OCI-LY7 (cell line): ENCODE measurements at regions not wholly inside any gene's neighbourhood (a gene's known extent, or its start where the extent isn't known, plus 50 kb on each side); places are given as distances from the start of the nearest gene placed in this dataset.

Experiments used
- BruUV-seq: library from RNA; stranded (reverse); fragments of 400-500 nt; replicated peaks from 2 replicates; lab custom pipeline; 2021; lab: Mats Ljungman, UMichigan
- CTCF ChIA-PET: fragments of 300-600 bp; sonication (Branson Sonifier 250); formaldehyde crosslinking; loops from one replicate; lab custom pipeline; 2022; ENCODE audit warnings: antibody characterized with exemption; ENCODE audit not compliant: unreplicated experiment; lab: Charles Lee
- POLR2A ChIA-PET: fragments of 300-600 bp; sonication (Branson Sonifier 250); formaldehyde crosslinking; loops from one replicate; lab custom pipeline; 2022; ENCODE audit warnings: antibody characterized with exemption; lab: Charles Lee
- DNase-seq: peaks from one replicate; pipeline ENCODE4 v3.0.0-alpha.2; 2015; ENCODE audit warnings: low spot score
- H2AFZ ChIP-seq: fragments of 200-600 bp; sonication (generic), shearing (Covaris generic); 2 replicates; pipeline ENCODE4 v1.6.1; 2014; ENCODE audit warnings: mild to moderate bottlenecking, antibody characterized with exemption, low read length, moderate library complexity
- H3K27ac ChIP-seq: fragments of 200-600 bp; sonication (generic); 2 replicates; pipeline ENCODE4 v1.5.1; 2014; ENCODE audit warnings: mixed run types, low read depth, mild to moderate bottlenecking, moderate library complexity, low read length, inconsistent platforms; ENCODE audit not compliant: poor library complexity, severe bottlenecking
- H3K36me3 ChIP-seq: fragments of 200-600 bp; sonication (generic); 2 replicates; pipeline ENCODE4 v1.6.1; 2014; ENCODE audit warnings: mild to moderate bottlenecking, antibody characterized with exemption, low read length, moderate library complexity, mixed read lengths; ENCODE audit not compliant: insufficient read depth
- H3K4me1 ChIP-seq: fragments of 200-600 bp; sonication (generic); 2 replicates; pipeline ENCODE4 v1.5.1; 2014; ENCODE audit warnings: mild to moderate bottlenecking, low read length; ENCODE audit not compliant: insufficient read depth, poor library complexity, severe bottlenecking
- H3K4me2 ChIP-seq: fragments of 200-600 bp; sonication (generic); 2 replicates; pipeline ENCODE4 v1.6.1; 2014; ENCODE audit warnings: mild to moderate bottlenecking, low read length
- H3K4me3 ChIP-seq: fragments of 200-600 bp; sonication (generic); 2 replicates; pipeline ENCODE4 v1.5.1; 2014; ENCODE audit warnings: mild to moderate bottlenecking, low read depth, low read length; ENCODE audit not compliant: poor library complexity, severe bottlenecking
- H3K79me2 ChIP-seq: fragments of 200-600 bp; sonication (generic); 2 replicates; pipeline ENCODE4 v1.6.1; 2016; ENCODE audit warnings: low read depth, mild to moderate bottlenecking, low read length, moderate library complexity, mixed read lengths; ENCODE audit not compliant: insufficient read depth
- H3K9me2 ChIP-seq: fragments of 200-600 bp; sonication (generic); 2 replicates; pipeline ENCODE4 v1.6.1; 2016; ENCODE audit warnings: mild to moderate bottlenecking, low read length, mixed read lengths; ENCODE audit not compliant: insufficient read depth
- H3K9me3 ChIP-seq: fragments of 200-600 bp; sonication (generic); 2 replicates; pipeline ENCODE4 v1.6.1; 2014; ENCODE audit warnings: mild to moderate bottlenecking, mixed run types, low read length, mixed read lengths
- H4K20me1 ChIP-seq: fragments of 200-600 bp; sonication (generic); 2 replicates; pipeline ENCODE4 v1.6.1; 2014; ENCODE audit warnings: mild to moderate bottlenecking, antibody characterized with exemption, low read length, moderate library complexity, mixed read lengths; ENCODE audit not compliant: insufficient read depth
- EZH2phosphoT487 ChIP-seq: fragments of 200-600 bp; sonication (generic); IDR thresholded peaks from 2 replicates; pipeline ENCODE4 v1.6.1; 2018; ENCODE audit warnings: low read depth, borderline replicate concordance, mild to moderate bottlenecking, mixed run types, antibody characterized with exemption, low read length, moderate library complexity, mixed read lengths
- intact Hi-C: fragments of 100-400 bp; cut with micrococcal nuclease; formaldehyde crosslinking; loops from one replicate; pipeline ENCODE4 v1.10.0; 2022; ENCODE audit not compliant: unreplicated experiment
- TF ChIP-seq, protein P1 (sequence below): fragments of 200-600 bp; sonication (generic); conservative IDR thresholded peaks from 2 replicates; pipeline ENCODE4 v1.5.1; 2014; ENCODE audit warnings: mild to moderate bottlenecking, antibody characterized with exemption, low read length, moderate library complexity, mixed read lengths

DNA sequence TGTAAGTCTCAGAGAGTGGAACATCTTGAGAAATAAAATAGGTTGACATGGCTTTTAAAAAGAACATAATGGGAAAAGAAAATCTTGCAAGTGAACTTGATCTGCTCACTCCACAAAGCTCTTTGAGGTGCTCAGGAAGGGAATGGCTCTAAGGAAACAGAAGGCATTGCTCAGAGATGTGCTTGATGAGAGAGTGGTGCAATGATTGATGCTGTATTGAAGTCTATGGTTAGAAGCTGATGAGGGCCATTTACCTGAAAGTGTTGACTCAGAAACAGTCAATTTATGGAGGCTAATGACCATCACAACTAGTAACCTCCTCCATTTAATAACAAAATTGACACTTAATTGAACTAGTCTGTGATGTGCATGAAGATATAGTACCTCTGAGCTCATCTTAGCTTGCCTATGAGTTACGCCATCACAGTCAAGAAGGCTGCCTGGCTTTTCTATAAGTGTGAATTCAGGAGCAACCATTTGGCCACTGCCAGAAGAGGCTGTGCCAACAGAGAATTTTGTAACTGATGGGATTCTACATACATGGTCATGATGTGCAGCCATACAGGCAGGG, 639.1 kb downstream of the JRKL start:
- no peaks in the 10 kb centered on the region for H3K9me3 ChIP-seq
- no peaks in the 10 kb centered on the region for H3K36me3 ChIP-seq
- H3K79me2 ChIP-seq = no peaks in the 10 kb centered on the region
- H3K9me2 ChIP-seq = no peaks in the 10 kb centered on the region
- intact Hi-C loops = no loop called here
- H4K20me1 ChIP-seq = no peaks in the 10 kb centered on the region
- no peak for DNase-seq
- no peak overlapping the region for H3K4me3 ChIP-seq
- TF ChIP-seq, protein P1, sequence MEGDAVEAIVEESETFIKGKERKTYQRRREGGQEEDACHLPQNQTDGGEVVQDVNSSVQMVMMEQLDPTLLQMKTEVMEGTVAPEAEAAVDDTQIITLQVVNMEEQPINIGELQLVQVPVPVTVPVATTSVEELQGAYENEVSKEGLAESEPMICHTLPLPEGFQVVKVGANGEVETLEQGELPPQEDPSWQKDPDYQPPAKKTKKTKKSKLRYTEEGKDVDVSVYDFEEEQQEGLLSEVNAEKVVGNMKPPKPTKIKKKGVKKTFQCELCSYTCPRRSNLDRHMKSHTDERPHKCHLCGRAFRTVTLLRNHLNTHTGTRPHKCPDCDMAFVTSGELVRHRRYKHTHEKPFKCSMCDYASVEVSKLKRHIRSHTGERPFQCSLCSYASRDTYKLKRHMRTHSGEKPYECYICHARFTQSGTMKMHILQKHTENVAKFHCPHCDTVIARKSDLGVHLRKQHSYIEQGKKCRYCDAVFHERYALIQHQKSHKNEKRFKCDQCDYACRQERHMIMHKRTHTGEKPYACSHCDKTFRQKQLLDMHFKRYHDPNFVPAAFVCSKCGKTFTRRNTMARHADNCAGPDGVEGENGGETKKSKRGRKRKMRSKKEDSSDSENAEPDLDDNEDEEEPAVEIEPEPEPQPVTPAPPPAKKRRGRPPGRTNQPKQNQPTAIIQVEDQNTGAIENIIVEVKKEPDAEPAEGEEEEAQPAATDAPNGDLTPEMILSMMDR = no peak
- TF ChIP-seq EZH2phosphoT487 = no peak
- H3K4me1 ChIP-seq = no peaks in the 10 kb centered on the region
- ChIA-PET POLR2A (interaction anchor here (1.3 kb wide), 1 partner anchor 17 kb away, joined by 4 read pairs; no protein-coding TSS in a partner anchor), CTCF (no interaction called here)
- no TSS peak for BruUV-seq
- H2AFZ ChIP-seq = no peak overlapping the region
- no peak overlapping the region for H3K27ac ChIP-seq
- no peak overlapping the region for H3K4me2 ChIP-seq

DNA sequence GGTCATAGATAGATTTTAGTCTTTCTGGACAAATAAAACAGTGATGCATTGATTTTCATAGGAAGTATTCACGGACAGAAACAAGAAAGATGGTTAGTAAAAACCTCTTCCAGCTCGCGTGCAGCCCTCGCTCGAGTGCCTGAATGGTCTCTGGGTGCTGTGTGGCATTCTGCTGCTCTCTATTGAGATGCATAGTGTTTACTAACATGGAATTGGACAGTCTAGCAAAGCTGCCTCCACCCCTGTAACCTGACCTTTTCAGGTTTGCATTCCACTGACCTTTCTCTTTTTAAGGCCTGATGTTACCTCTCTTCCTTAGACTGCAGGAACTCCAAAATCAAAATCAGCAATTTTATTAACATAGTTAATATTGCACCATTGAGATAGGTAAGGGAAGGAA, 643.4 kb downstream of the JRKL start:
- Histone ChIP-seq H3K9me2 (no peaks in the 10 kb centered on the region), H3K9me3 (no peaks in the 10 kb centered on the region), H3K4me2 (no peak overlapping the region), H3K4me3 (no peak overlapping the region), H2AFZ (no peak overlapping the region), H3K27ac (no peak overlapping the region), H3K4me1 (no peaks in the 10 kb centered on the region), H3K79me2 (no peaks in the 10 kb centered on the region), H3K36me3 (no peaks in the 10 kb centered on the region), H4K20me1 (no peaks in the 10 kb centered on the region)
- CTCF ChIA-PET = no interaction called here
- DNase-seq = no peak
- POLR2A ChIA-PET = no interaction called here
- TF ChIP-seq, protein P1 = no peak
- no peak for TF ChIP-seq EZH2phosphoT487
- BruUV-seq = no TSS peak
- intact Hi-C loops = no loop called here

DNA sequence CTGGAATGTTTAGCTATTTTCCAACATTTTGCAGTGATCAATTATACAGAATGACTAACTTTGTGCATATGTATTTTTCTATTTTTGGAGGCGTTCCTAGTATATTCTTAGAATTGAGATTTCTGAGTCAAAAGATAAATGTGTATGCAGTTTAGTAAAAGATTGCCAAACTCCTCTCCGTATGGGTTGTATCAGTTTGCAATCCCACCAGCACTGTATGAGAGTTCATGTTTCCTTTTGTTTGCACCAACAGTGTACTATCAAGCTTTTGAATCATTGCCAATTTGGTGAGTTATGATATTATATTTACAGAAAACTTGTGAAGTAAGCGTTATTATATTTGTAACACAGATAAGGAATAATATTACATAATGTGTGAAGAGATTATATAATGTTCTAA, 658.7 kb downstream of the JRKL start:
- Histone ChIP-seq H3K9me2 (no peaks in the 10 kb centered on the region), H4K20me1 (no peaks in the 10 kb centered on the region), H3K9me3 (no peaks in the 10 kb centered on the region), H3K36me3 (no peaks in the 10 kb centered on the region), H3K4me1 (no peaks in the 10 kb centered on the region), H2AFZ (no peak overlapping the region), H3K79me2 (no peaks in the 10 kb centered on the region), H3K27ac (no peak overlapping the region), H3K4me3 (no peak overlapping the region), H3K4me2 (no peak overlapping the region)
- no peak for TF ChIP-seq EZH2phosphoT487
- TF ChIP-seq, protein P1 = no peak
- no TSS peak for BruUV-seq
- no peak for DNase-seq
- ChIA-PET CTCF (no interaction called here), POLR2A (interaction anchor here (0.7 kb wide), 2 partner anchors 32 to 45 kb away, joined by 3 to 4 read pairs; no protein-coding TSS in a partner anchor)
- intact Hi-C loops = no loop called here
